Activated CD8-positive, alpha-beta memory T cell treated with anti-CD3 and anti-CD28 coated beads, Interleukin-2, amount 10 ng/mL, durations not matched to agents 7 days and 5 days (primary cell): ENCODE measurements at regions not wholly inside any gene's neighbourhood (a gene's known extent, or its start where the extent isn't known, plus 50 kb on each side); places are given as distances from the start of the nearest gene placed in this dataset.
"Not testable (repeated sequence)": the region's sequence is repeated elsewhere in the genome, so short reads cannot be mapped to it uniquely, and the experiment has no call there.

Experiments used
- ATAC-seq: fragments of 150-1000 bp; cut with Tn5 transposase; one replicate; pipeline ENCODE4 v1.10.0; 2021; ENCODE audit warnings: moderate library complexity
- CTCF ChIA-PET: fragments of 350-600 bp; sonication (Branson Sonifier 250); formaldehyde crosslinking; loops from one replicate; lab custom pipeline; 2021; ENCODE audit warnings: antibody characterized with exemption; lab: Charles Lee
- DNase-seq: peaks from one replicate; pipeline ENCODE4 v3.0.0-alpha.2; 2020
- H3K27ac Mint-ChIP-seq: one replicate; pipeline ENCODE4 v1.8.0; 2021; ENCODE audit warnings: mild to moderate bottlenecking, mixed read lengths
- H3K27me3 Mint-ChIP-seq: one replicate; pipeline ENCODE4 v1.8.0; 2021; ENCODE audit warnings: mixed read lengths
- H3K36me3 Mint-ChIP-seq: one replicate; pipeline ENCODE4 v1.8.0; 2021; ENCODE audit warnings: mild to moderate bottlenecking, mixed read lengths
- H3K4me1 Mint-ChIP-seq: one replicate; pipeline ENCODE4 v1.8.0; 2021; ENCODE audit warnings: mixed read lengths
- H3K4me3 Mint-ChIP-seq: one replicate; pipeline ENCODE4 v1.8.0; 2021; ENCODE audit warnings: mild to moderate bottlenecking, moderate library complexity, mixed read lengths
- H3K9me3 Mint-ChIP-seq: one replicate; pipeline ENCODE4 v1.8.0; 2022; ENCODE audit warnings: low read depth, mixed read lengths

DNA sequence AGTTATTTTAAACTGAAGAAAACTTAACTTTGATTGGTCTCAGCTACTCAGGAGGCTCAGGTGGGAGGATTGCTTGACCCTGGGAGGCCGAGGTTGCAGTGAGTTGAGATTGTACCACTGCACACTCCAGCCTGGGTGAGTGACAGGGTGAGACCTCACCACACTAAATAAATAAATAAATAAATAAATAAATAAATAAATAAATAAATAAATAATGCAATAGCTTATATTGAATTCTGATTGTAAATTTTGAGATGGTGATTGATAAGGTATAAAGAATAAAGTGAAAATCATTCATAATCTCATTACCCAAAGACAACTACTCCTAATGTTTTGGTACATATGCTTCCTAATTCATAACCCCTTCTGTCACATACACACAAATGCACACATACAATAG lies 58.1 kb downstream of the TUBA3C start:
- Mint-ChIP-seq H3K4me3 (no peak overlapping the region), H3K27me3 (no peaks in the 10 kb centered on the region), H3K4me1 (no peaks in the 10 kb centered on the region), H3K9me3 (peaks cover 7% of the 10 kb centered on the region), H3K36me3 (no peaks in the 10 kb centered on the region), H3K27ac (no peak overlapping the region)
- CTCF ChIA-PET = no interaction called here
- DNase-seq (no peak), ATAC-seq (no peak)

DNA sequence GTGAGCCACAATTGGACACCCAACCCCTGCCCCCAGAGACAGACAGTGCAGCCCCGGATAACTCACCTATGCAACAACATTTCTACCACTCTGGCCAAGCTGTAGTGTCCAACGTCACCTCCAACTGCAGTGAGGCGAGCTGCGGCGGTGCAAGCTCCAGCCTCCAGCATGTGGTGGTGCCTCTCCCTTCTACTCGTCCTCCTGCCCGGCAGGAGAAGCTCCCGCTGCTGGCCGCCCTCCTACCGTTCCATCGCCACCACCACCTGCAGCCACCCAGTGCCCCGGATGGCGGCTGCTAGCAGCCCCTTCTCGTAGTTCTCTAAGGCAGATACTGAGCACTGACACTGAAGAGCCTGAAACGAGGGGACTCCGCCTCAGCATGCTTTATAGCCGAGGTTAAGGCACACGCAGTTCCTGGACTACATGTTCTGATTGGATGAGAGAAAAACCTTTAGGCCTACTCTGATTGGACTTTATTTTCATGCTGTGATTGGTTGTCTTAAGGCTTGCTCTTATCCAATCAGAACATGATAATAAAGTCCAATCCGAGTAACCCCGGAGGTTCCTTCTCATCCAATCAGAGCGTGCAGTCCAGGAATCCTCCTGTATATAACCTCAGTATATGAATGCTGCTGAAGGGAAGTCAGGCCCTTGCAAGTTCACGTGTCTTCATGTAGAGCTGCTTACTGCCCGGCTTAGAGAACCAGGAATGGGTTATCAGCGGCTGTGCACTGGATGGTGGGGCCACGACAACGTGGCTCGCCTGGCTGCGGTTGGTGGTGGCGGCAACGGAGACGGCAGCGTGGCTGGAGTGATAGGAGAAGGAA lies 63.5 kb downstream of the TUBA3C start:
- ATAC-seq = no peak

DNA sequence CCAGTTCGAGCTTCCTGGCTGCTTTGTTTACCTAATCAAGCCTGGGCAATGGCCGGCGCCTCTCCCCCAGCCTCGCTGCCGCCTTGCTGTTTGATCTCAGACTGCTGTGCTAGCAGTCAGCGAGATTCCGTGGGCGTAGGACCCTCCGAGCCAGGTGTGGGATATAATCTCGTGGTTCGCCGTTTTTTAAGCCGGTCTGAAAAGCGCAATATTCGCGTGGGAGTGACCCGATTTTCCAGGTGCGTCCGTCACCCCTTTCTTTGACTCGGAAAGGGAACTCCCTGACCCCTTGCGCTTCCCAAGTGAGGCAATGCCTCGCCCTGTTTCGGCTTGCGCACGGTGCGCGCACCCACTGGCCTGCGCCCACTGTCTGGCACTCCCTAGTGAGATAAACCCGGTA lies 72.4 kb downstream of the TUBA3C start:
- H3K27me3 Mint-ChIP-seq, H3K4me1 Mint-ChIP-seq, DNase-seq, H3K9me3 Mint-ChIP-seq, CTCF ChIA-PET, H3K27ac Mint-ChIP-seq, ATAC-seq, H3K36me3 Mint-ChIP-seq, H3K4me3 Mint-ChIP-seq: not testable (repeated sequence)

More for the DNA sequence above, 63.5 kb downstream of the TUBA3C start:
- no peak for DNase-seq
- Mint-ChIP-seq H3K27me3 (no peaks in the 10 kb centered on the region), H3K4me3 (no peak overlapping the region), H3K4me1 (no peaks in the 10 kb centered on the region), H3K9me3 (peaks cover 10% of the 10 kb centered on the region), H3K27ac (no peak overlapping the region), H3K36me3 (no peaks in the 10 kb centered on the region)
- CTCF ChIA-PET = no interaction called here

DNA sequence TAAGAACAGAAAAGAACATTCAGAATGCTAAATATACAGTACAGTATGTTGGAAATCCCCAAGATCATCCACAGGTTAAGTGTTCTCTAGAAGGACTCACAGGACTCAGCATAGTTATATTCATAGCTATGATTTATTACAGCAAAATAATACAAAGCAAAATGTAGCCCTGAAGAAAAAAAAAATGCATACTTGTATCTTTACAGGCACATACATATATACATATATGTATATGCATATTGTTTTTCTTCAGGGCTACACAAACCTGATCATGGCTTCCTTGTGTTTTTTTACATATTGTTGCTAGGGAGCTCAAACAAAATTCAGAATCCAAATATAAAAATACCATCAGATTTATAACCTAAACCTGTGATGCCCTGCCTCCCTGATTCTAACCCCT lies 78.5 kb downstream of the TUBA3C start:
- Mint-ChIP-seq H3K27me3 (no peaks in the 10 kb centered on the region), H3K36me3 (no peaks in the 10 kb centered on the region), H3K4me3 (no peak overlapping the region), H3K9me3 (peaks cover 2% of the 10 kb centered on the region), H3K4me1 (no peaks in the 10 kb centered on the region), H3K27ac (no peak overlapping the region)
- DNase-seq = no peak
- CTCF ChIA-PET = no interaction called here
- ATAC-seq = no peak

DNA sequence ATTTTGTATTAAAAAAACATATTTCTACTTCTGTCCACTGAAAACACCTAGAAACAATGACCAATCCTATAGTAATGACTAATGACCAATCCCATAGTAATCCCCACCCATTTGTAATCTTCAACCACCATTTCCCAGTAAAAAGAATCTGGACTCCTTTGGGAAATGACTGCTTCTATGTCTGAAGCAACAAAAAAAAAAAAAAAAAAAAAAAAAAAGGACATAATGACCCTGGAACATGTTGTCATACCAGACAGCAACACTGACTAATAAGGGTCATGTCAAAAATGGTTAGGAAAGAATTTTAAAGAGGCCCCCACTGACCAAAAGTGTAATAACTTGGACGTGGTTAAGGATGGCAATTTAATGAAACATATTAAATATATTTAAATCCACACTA lies 88.3 kb downstream of the TUBA3C start:
- CTCF ChIA-PET = no interaction called here
- no peak overlapping the region for H3K4me3 Mint-ChIP-seq
- no peak overlapping the region for H3K27ac Mint-ChIP-seq
- no peaks in the 10 kb centered on the region for H3K27me3 Mint-ChIP-seq
- peaks cover 6% of the 10 kb centered on the region for H3K9me3 Mint-ChIP-seq
- DNase-seq (no peak), ATAC-seq (no peak)
- no peaks in the 10 kb centered on the region for H3K36me3 Mint-ChIP-seq
- H3K4me1 Mint-ChIP-seq = no peaks in the 10 kb centered on the region

DNA sequence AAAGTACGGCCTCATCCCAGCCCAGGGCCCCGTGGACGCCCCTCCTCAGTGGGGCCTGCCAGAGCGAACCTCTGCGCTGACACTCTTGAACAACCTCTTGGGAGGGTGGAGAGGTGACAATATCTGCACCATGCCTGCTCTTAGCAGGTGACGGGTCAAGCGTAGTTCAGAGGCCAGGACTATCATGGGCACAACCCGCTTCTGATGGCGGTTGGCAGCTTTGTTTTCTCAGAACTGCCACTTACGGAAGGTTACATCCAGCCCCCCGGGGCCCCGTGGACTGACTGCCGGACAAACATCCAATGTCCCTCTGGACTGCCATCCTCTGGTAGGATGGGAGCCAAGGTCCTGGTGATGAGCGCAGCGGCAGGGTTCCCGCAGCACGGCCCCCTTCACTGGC lies 91.1 kb downstream of the TUBA3C start:
- Mint-ChIP-seq H3K4me1 (no peaks in the 10 kb centered on the region), H3K9me3 (peaks cover 5% of the 10 kb centered on the region), H3K36me3 (no peaks in the 10 kb centered on the region), H3K27me3 (no peaks in the 10 kb centered on the region), H3K27ac (no peak overlapping the region), H3K4me3 (no peak overlapping the region)
- no peak for DNase-seq
- no peak for ATAC-seq
- CTCF ChIA-PET = no interaction called here

DNA sequence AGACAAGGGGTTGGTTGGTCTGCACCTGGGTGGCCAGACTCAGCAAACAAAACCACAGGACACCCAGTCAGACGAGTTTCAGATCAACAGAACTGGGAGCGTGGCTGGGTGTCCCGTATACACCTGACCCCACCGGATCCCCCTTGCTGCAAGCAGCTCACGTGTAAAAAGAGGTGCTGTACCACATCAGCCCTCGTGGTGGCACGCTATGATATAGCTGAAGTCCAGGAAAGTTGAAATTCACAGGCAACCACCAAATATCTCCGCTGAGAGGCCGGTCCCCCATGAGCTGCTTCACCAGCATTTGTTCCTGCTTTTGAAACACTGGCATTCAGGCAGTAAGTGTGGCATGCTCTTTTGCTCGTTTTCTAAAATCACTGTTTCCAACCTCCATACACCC lies 92.3 kb downstream of the TUBA3C start:
- Mint-ChIP-seq H3K4me1 (no peaks in the 10 kb centered on the region), H3K27me3 (no peaks in the 10 kb centered on the region)
- CTCF ChIA-PET = no interaction called here

DNA sequence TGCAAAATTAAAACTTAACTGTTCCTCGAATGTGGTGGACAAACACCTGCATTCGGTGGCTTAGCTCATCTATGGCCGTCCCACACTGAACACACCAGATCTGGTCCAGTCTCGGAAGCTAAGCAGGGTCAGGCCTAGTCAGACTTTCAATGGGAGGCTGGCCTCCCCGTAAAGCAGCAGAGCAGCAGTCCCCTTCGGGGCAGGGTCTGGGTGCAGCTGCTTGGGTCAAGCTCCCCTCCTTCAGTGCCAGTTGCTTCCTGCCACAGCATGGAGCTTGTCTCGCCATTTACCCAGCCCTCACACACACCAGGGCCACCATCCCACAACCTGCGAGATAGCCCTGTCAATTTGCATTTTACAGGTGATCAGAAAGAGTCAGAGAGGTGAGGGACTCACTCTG lies 93.2 kb downstream of the TUBA3C start:
- no peaks in the 10 kb centered on the region for H3K4me1 Mint-ChIP-seq
- H3K36me3 Mint-ChIP-seq = no peaks in the 10 kb centered on the region
- H3K27me3 Mint-ChIP-seq = no peaks in the 10 kb centered on the region
- no peak overlapping the region for H3K4me3 Mint-ChIP-seq
- DNase-seq = no peak
- no peak overlapping the region for H3K27ac Mint-ChIP-seq
- no peak for ATAC-seq
- peaks cover 8% of the 10 kb centered on the region for H3K9me3 Mint-ChIP-seq
- CTCF ChIA-PET = no interaction called here

More for the DNA sequence above, 92.3 kb downstream of the TUBA3C start:
- ATAC-seq (no peak), DNase-seq (no peak)
- Mint-ChIP-seq H3K36me3 (no peaks in the 10 kb centered on the region), H3K9me3 (peaks cover 5% of the 10 kb centered on the region), H3K27ac (no peak overlapping the region), H3K4me3 (no peak overlapping the region)

DNA sequence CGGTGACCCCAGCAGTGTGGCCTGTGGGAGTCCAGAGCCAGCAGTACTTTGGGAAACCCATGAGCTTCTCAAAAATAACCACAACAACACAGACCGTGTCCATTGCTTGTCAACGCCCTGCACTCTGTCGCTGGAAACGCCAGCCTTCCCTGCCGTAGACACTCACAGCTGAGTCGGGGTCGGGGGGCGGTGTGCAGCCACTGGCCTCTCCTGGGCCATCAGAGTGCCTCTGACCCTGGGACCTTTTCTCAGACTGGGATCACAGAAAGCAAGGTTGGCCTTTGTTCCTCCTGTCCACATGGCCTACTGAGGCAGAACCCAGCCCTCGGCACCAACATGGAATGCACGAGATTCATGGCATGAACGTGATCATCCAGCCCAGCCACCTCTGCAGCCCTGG lies 95.7 kb downstream of the TUBA3C start:
- CTCF ChIA-PET = no interaction called here
- Mint-ChIP-seq H3K27me3 (no peaks in the 10 kb centered on the region), H3K27ac (no peak overlapping the region), H3K36me3 (no peaks in the 10 kb centered on the region), H3K9me3 (peaks cover 8% of the 10 kb centered on the region), H3K4me3 (no peak overlapping the region), H3K4me1 (no peaks in the 10 kb centered on the region)
- no peak for ATAC-seq
- DNase-seq = no peak

DNA sequence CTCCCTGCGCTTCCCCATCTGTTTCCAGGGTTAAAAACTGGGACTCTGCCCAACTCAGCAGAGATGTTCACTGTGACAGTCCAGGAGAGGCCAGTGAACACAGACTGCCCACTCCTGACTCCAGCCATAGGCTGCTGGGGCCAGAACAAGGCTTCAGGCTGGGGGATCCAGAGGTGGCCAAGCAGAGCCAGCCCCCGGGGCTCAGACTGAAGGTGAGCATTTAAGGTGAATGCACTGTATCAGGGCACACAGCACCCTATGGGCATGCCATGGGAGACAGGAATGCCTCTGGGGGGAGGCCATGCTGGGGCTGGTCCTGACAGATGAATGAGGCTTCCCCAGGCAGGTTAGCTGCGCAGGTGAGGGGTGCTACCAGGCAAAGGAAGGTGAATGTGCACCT lies 96.4 kb downstream of the TUBA3C start:
- ATAC-seq = no peak
- Mint-ChIP-seq H3K27ac (no peak overlapping the region), H3K4me3 (no peak overlapping the region)

DNA sequence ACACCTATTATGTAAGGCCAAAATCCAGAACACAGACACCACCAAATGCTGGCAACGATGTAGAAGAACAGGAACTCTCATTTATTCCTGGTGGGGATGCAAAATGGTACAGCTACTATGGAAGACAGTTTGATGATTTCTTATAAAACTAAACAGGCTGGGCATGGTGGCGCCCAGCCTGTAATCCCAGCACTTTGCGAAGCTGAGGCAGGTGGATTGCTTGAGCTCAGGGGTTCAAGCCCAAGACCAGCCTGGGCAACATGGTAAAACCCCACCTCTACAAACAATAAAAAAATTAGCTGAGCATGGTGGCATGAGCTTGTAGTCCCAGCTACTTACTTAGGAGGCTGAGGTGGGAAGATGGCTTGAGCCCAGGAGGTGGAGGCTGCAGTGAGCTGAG lies 98.3 kb downstream of the TUBA3C start:
- H3K36me3 Mint-ChIP-seq = no peaks in the 10 kb centered on the region
- H3K4me3 Mint-ChIP-seq = no peak overlapping the region
- DNase-seq = no peak
- H3K9me3 Mint-ChIP-seq = peaks cover 3% of the 10 kb centered on the region
- H3K4me1 Mint-ChIP-seq = no peaks in the 10 kb centered on the region
- CTCF ChIA-PET = no interaction called here
- no peak for ATAC-seq
- H3K27me3 Mint-ChIP-seq = no peaks in the 10 kb centered on the region
- H3K27ac Mint-ChIP-seq = no peak overlapping the region

More for the DNA sequence above, 96.4 kb downstream of the TUBA3C start:
- peaks cover 8% of the 10 kb centered on the region for H3K9me3 Mint-ChIP-seq
- CTCF ChIA-PET = no interaction called here
- no peaks in the 10 kb centered on the region for H3K4me1 Mint-ChIP-seq
- no peaks in the 10 kb centered on the region for H3K27me3 Mint-ChIP-seq
- no peaks in the 10 kb centered on the region for H3K36me3 Mint-ChIP-seq
- no peak for DNase-seq

DNA sequence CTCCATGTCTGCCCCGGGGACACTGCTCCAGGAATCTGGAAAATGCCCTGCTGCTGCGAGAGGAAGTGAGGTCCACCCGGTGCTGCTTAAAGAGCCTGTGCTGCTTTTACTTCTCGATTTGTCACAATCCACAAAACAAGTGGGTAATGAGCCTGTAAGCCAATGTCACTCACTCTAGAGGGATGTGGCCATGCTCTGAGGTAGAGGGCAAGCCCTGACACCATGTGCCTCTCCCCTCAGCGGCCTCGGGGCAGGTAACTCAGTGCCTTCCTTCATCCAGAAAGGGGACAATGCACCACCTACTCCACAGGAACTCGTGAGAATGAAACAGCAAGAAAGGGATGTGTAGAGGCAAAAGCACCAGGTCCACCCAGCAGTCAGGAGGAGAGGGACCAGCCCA lies 106.2 kb downstream of the TUBA3C start:
- Mint-ChIP-seq H3K9me3 (peaks cover 11% of the 10 kb centered on the region), H3K4me1 (no peaks in the 10 kb centered on the region), H3K4me3 (no peak overlapping the region), H3K36me3 (no peaks in the 10 kb centered on the region), H3K27me3 (no peaks in the 10 kb centered on the region), H3K27ac (no peak overlapping the region)
- CTCF ChIA-PET = no interaction called here
- no peak for ATAC-seq
- no peak for DNase-seq

DNA sequence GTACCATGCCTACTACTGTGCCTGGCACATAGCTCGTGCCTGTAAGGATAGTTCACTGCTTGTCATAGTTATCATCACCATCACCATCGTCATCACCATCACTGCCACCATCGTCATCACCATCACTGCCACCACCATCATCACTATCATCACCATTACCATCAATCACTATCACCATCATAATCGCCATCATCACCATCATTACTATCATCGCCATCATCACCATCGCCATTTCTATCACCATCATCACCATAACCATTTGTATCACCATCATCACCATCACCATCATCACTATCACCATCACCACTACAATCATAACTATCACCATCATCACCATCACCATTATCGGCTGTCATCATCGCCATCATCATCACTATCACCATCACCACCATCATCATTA lies 107.1 kb downstream of the TUBA3C start:
- CTCF ChIA-PET = no interaction called here
- Mint-ChIP-seq H3K9me3 (peaks cover 11% of the 10 kb centered on the region), H3K4me1 (no peaks in the 10 kb centered on the region), H3K36me3 (no peaks in the 10 kb centered on the region), H3K27ac (no peak overlapping the region), H3K4me3 (no peak overlapping the region), H3K27me3 (no peaks in the 10 kb centered on the region)
- ATAC-seq = no peak
- DNase-seq = no peak

DNA sequence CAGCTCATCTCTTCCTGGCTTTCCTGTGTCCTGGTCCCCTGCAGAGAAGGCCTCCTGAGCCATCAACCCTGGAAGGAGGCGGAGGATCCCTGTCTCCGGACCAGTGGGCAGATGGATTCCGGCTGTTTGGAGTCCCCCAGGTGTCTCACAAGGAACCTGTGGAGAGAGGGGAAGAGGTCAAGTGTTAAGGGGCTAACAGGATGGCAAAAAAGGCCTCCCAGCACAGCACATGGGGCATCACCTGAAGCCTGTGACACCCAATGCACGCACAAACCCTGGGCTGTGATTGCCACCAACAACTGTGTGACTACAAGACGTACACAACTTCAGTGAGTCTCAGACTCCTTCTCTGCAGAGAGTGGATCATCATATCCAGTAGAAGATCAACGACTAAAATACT lies 107.5 kb downstream of the TUBA3C start:
- H3K27ac Mint-ChIP-seq, H3K36me3 Mint-ChIP-seq: not testable (repeated sequence)

More for the DNA sequence above, 107.5 kb downstream of the TUBA3C start:
- H3K27me3 Mint-ChIP-seq, DNase-seq, H3K4me3 Mint-ChIP-seq, ATAC-seq, H3K4me1 Mint-ChIP-seq, CTCF ChIA-PET: not testable (repeated sequence)
- peaks cover 11% of the 10 kb centered on the region for H3K9me3 Mint-ChIP-seq
